Epithelial cell of proximal tubule (primary cell): ENCODE measurements at regions not wholly inside any gene's neighbourhood (a gene's known extent, or its start where the extent isn't known, plus 50 kb on each side); places are given as distances from the start of the nearest gene placed in this dataset.

Source experiments
- DNase-seq: peaks from one replicate; pipeline ENCODE4 v3.0.0-alpha.2; 2011; ENCODE audit warnings: low read depth
- H3K4me3 ChIP-seq: 2 replicates; pipeline ENCODE4 v1.5.1; 2011; ENCODE audit warnings: low read depth, mild to moderate bottlenecking, low read length
- CTCF ChIP-seq: conservative IDR thresholded peaks from 2 replicates; pipeline ENCODE4 v1.5.1; 2012; ENCODE audit warnings: low read depth, mild to moderate bottlenecking, low read length

GRCh38 chr18:22499421-22499820 lies 81.7 kb upstream of the CTAGE1 start:
- DNase-seq: no peak
- TF ChIP-seq CTCF: no peak
- H3K4me3 ChIP-seq: no peak overlapping the region

- no peak overlapping the region for H3K4me3 ChIP-seq
- DNase-seq: no peak
- no peak for TF ChIP-seq CTCF
These were observed 86.1 kb upstream of the CTAGE1 start for GRCh38 chr18:22503803-22504202.

GRCh38 chr18:22504251-22505030 lies 86.7 kb upstream of the CTAGE1 start:
- no peak overlapping the region for H3K4me3 ChIP-seq
- no peak for DNase-seq
- TF ChIP-seq CTCF: no peak

GRCh38 chr18:22505141-22505591 lies 87.5 kb upstream of the CTAGE1 start:
- TF ChIP-seq CTCF: no peak
- H3K4me3 ChIP-seq: no peak overlapping the region
- DNase-seq: no peak

GRCh38 chr18:22507055-22507454 lies 89.3 kb upstream of the CTAGE1 start:
- no peak for TF ChIP-seq CTCF
- no peak overlapping the region for H3K4me3 ChIP-seq
- DNase-seq: no peak

- DNase-seq: no peak
- no peak overlapping the region for H3K4me3 ChIP-seq
- no peak for TF ChIP-seq CTCF
These were observed 91.7 kb upstream of the CTAGE1 start for GRCh38 chr18:22509423-22509822.

- TF ChIP-seq CTCF: no peak
- no peak for DNase-seq
- no peak overlapping the region for H3K4me3 ChIP-seq
These were observed 93.0 kb upstream of the CTAGE1 start for GRCh38 chr18:22510697-22511096.
